Erythroblast (primary cell): ENCODE measurements at regions not wholly inside any gene's neighbourhood (a gene's known extent, or its start where the extent isn't known, plus 50 kb on each side); places are given as distances from the start of the nearest gene placed in this dataset.

Experiments
- GATA1 ChIP-seq: IDR thresholded peaks from 2 replicates; pipeline ENCODE4 v1.6.1; 2011; ENCODE audit warnings: low read depth, mild to moderate bottlenecking, control low read depth, low read length, moderate library complexity
- POLR2A ChIP-seq: IDR thresholded peaks from 2 replicates; pipeline ENCODE4 v1.6.1; 2011; ENCODE audit warnings: mild to moderate bottlenecking, low read length

- TF ChIP-seq POLR2A, result no peak
- TF ChIP-seq GATA1, result no peak
These were observed 50.5 kb upstream of the SPATA13 start for GRCh38 chr13:24110011-24110410.
